SJSA1 (cell line): ENCODE measurements at regions not wholly inside any gene's neighbourhood (a gene's known extent, or its start where the extent isn't known, plus 50 kb on each side); places are given as distances from the start of the nearest gene placed in this dataset.

Experiments
- DNase-seq, 2 experiments: peaks; one replicate each; pipeline ENCODE4 v3.0.0-alpha.2; 2015 to 2020; ENCODE audit warnings: low spot score in 2 of 2, low read depth in 1 of 2
- H3K27ac ChIP-seq: fragments of 250-450 bp; sonication (Bioruptor Pico); 2 replicates; pipeline ENCODE4 v1.5.1; 2020; ENCODE audit warnings: mild to moderate bottlenecking, moderate library complexity
- H3K27me3 ChIP-seq: fragments of 250-450 bp; sonication (Bioruptor Pico); replicated peaks from 2 replicates; pipeline ENCODE4 v1.5.1; 2020; ENCODE audit warnings: mild to moderate bottlenecking, moderate library complexity
- H3K36me3 ChIP-seq: fragments of 250-450 bp; sonication (Bioruptor Pico); 2 replicates; pipeline ENCODE4 v1.5.1; 2020; ENCODE audit warnings: mild to moderate bottlenecking
- H3K4me1 ChIP-seq: fragments of 250-450 bp; sonication (Bioruptor Pico); replicated peaks from 2 replicates; pipeline ENCODE4 v1.6.1; 2021; ENCODE audit warnings: mild to moderate bottlenecking
- H3K4me3 ChIP-seq: fragments of 250-450 bp; sonication (Bioruptor Pico); 2 replicates; pipeline ENCODE4 v1.5.1; 2020; ENCODE audit warnings: mild to moderate bottlenecking
- H3K9me3 ChIP-seq: fragments of 250-450 bp; sonication (Bioruptor Pico); replicated peaks from 2 replicates; pipeline ENCODE4 v1.5.1; 2020; ENCODE audit warnings: mild to moderate bottlenecking

GRCh38 chr12:41795051-41795600 is 349.5 kb downstream of the GXYLT1 start:
- H3K36me3 ChIP-seq: no peaks in the 10 kb centered on the region
- no peaks in the 10 kb centered on the region for H3K27me3 ChIP-seq
- no peak for DNase-seq
- H3K4me3 ChIP-seq: no peak overlapping the region
- no peaks in the 10 kb centered on the region for H3K9me3 ChIP-seq
- H3K27ac ChIP-seq: no peak overlapping the region
- H3K4me1 ChIP-seq: no peaks in the 10 kb centered on the region

GRCh38 chr12:41794336-41794735 is 350.3 kb downstream of the GXYLT1 start:
- no peaks in the 10 kb centered on the region for H3K36me3 ChIP-seq
- no peaks in the 10 kb centered on the region for H3K27me3 ChIP-seq
- no peak overlapping the region for H3K27ac ChIP-seq
- H3K9me3 ChIP-seq: no peaks in the 10 kb centered on the region
- DNase-seq: no peak
- no peaks in the 10 kb centered on the region for H3K4me1 ChIP-seq
- no peak overlapping the region for H3K4me3 ChIP-seq

GRCh38 chr12:41784957-41785356 is 359.7 kb downstream of the GXYLT1 start:
- Histone ChIP-seq H3K9me3 (no peaks in the 10 kb centered on the region), H3K4me3 (no peak overlapping the region), H3K36me3 (no peaks in the 10 kb centered on the region), H3K27me3 (no peaks in the 10 kb centered on the region), H3K4me1 (no peaks in the 10 kb centered on the region), H3K27ac (no peak overlapping the region)
- DNase-seq: no peak

- no peaks in the 10 kb centered on the region for H3K36me3 ChIP-seq
- no peaks in the 10 kb centered on the region for H3K27me3 ChIP-seq
- no peaks in the 10 kb centered on the region for H3K9me3 ChIP-seq
- DNase-seq: no peak
- no peak overlapping the region for H3K27ac ChIP-seq
- H3K4me1 ChIP-seq: no peaks in the 10 kb centered on the region
- H3K4me3 ChIP-seq: no peak overlapping the region
Observed at GRCh38 chr12:41778934-41779333, 365.7 kb downstream of the GXYLT1 start.

GRCh38 chr12:41777064-41777790 is 367.4 kb downstream of the GXYLT1 start:
- DNase-seq: no peak
- Histone ChIP-seq H3K27ac (no peak overlapping the region), H3K4me3 (no peak overlapping the region), H3K27me3 (no peaks in the 10 kb centered on the region), H3K9me3 (no peaks in the 10 kb centered on the region), H3K4me1 (no peaks in the 10 kb centered on the region), H3K36me3 (no peaks in the 10 kb centered on the region)

- H3K27me3 ChIP-seq: no peaks in the 10 kb centered on the region
- no peak overlapping the region for H3K27ac ChIP-seq
- no peaks in the 10 kb centered on the region for H3K9me3 ChIP-seq
- no peak overlapping the region for H3K4me3 ChIP-seq
- no peaks in the 10 kb centered on the region for H3K4me1 ChIP-seq
- no peak for DNase-seq
- H3K36me3 ChIP-seq: no peaks in the 10 kb centered on the region
Observed at GRCh38 chr12:41772478-41772877, 372.2 kb downstream of the GXYLT1 start.

GRCh38 chr12:41769810-41770209 is 374.9 kb downstream of the GXYLT1 start:
- Histone ChIP-seq H3K9me3 (no peaks in the 10 kb centered on the region), H3K27ac (no peak overlapping the region), H3K27me3 (no peaks in the 10 kb centered on the region), H3K36me3 (no peaks in the 10 kb centered on the region), H3K4me1 (no peaks in the 10 kb centered on the region), H3K4me3 (no peak overlapping the region)
- DNase-seq: no peak

GRCh38 chr12:41768456-41768855 is 376.2 kb downstream of the GXYLT1 start:
- H3K27ac ChIP-seq: no peak overlapping the region
- no peak overlapping the region for H3K4me3 ChIP-seq
- H3K36me3 ChIP-seq: no peaks in the 10 kb centered on the region
- H3K9me3 ChIP-seq: no peaks in the 10 kb centered on the region
- H3K4me1 ChIP-seq: no peaks in the 10 kb centered on the region
- no peak for DNase-seq
- H3K27me3 ChIP-seq: no peaks in the 10 kb centered on the region

GRCh38 chr12:41762691-41763090 is 382.0 kb downstream of the GXYLT1 start:
- H3K27me3 ChIP-seq: no peaks in the 10 kb centered on the region
- H3K4me1 ChIP-seq: no peaks in the 10 kb centered on the region
- no peak overlapping the region for H3K4me3 ChIP-seq
- H3K9me3 ChIP-seq: no peaks in the 10 kb centered on the region
- H3K27ac ChIP-seq: no peak overlapping the region
- no peaks in the 10 kb centered on the region for H3K36me3 ChIP-seq
- no peak for DNase-seq

- Histone ChIP-seq H3K4me3 (no peak overlapping the region), H3K36me3 (no peaks in the 10 kb centered on the region), H3K27ac (no peak overlapping the region), H3K9me3 (no peaks in the 10 kb centered on the region), H3K27me3 (no peaks in the 10 kb centered on the region), H3K4me1 (no peaks in the 10 kb centered on the region)
- DNase-seq: no peak
Observed at GRCh38 chr12:41745593-41745992, 399.1 kb downstream of the GXYLT1 start.

- no peaks in the 10 kb centered on the region for H3K36me3 ChIP-seq
- no peak overlapping the region for H3K27ac ChIP-seq
- no peaks in the 10 kb centered on the region for H3K27me3 ChIP-seq
- no peak overlapping the region for H3K4me3 ChIP-seq
- H3K9me3 ChIP-seq: no peaks in the 10 kb centered on the region
- no peaks in the 10 kb centered on the region for H3K4me1 ChIP-seq
- DNase-seq: no peak
Observed at GRCh38 chr12:41743835-41744234, 400.8 kb downstream of the GXYLT1 start.

GRCh38 chr12:41739066-41739465 is 405.6 kb downstream of the GXYLT1 start:
- Histone ChIP-seq H3K36me3 (no peaks in the 10 kb centered on the region), H3K4me1 (no peaks in the 10 kb centered on the region), H3K9me3 (no peaks in the 10 kb centered on the region), H3K27me3 (no peaks in the 10 kb centered on the region), H3K27ac (no peak overlapping the region), H3K4me3 (no peak overlapping the region)
- no peak for DNase-seq

- no peaks in the 10 kb centered on the region for H3K27me3 ChIP-seq
- no peaks in the 10 kb centered on the region for H3K9me3 ChIP-seq
- H3K4me1 ChIP-seq: no peaks in the 10 kb centered on the region
- no peak for DNase-seq
- no peaks in the 10 kb centered on the region for H3K36me3 ChIP-seq
- H3K27ac ChIP-seq: no peak overlapping the region
- no peak overlapping the region for H3K4me3 ChIP-seq
Observed at GRCh38 chr12:41737423-41737822, 407.3 kb downstream of the GXYLT1 start.

- H3K4me1 ChIP-seq: no peaks in the 10 kb centered on the region
- H3K27ac ChIP-seq: no peak overlapping the region
- H3K27me3 ChIP-seq: no peaks in the 10 kb centered on the region
- H3K36me3 ChIP-seq: no peaks in the 10 kb centered on the region
- H3K9me3 ChIP-seq: no peaks in the 10 kb centered on the region
- no peak overlapping the region for H3K4me3 ChIP-seq
- no peak for DNase-seq
Observed at GRCh38 chr12:41736436-41736835, 408.2 kb downstream of the GXYLT1 start.

GRCh38 chr12:41731691-41732090 is 413.0 kb downstream of the GXYLT1 start:
- Histone ChIP-seq H3K4me1 (no peaks in the 10 kb centered on the region), H3K36me3 (no peaks in the 10 kb centered on the region), H3K4me3 (no peak overlapping the region), H3K9me3 (no peaks in the 10 kb centered on the region), H3K27me3 (no peaks in the 10 kb centered on the region), H3K27ac (no peak overlapping the region)
- DNase-seq: no peak
